Non-pigmented ciliary epithelial cell (primary cell): ENCODE measurements at regions not wholly inside any gene's neighbourhood (a gene's known extent, or its start where the extent isn't known, plus 50 kb on each side); places are given as distances from the start of the nearest gene placed in this dataset.
"Not testable (repeated sequence)": the region's sequence is repeated elsewhere in the genome, so short reads cannot be mapped to it uniquely, and the experiment has no call there.

Experiments
- DNase-seq: peaks from one replicate; pipeline ENCODE4 v3.0.0-alpha.2; 2010; ENCODE audit warnings: low read depth

GRCh38 chr11:128039140-128040021 is 548.0 kb downstream of the ETS1 start:
- no peak for DNase-seq

- DNase-seq, result no peak
Measured at GRCh38 chr11:128036556-128037093, 550.7 kb downstream of the ETS1 start.

- DNase-seq, result no peak
Measured at GRCh38 chr11:128036006-128036405, 551.4 kb downstream of the ETS1 start.

- DNase-seq, result not testable (repeated sequence)
Measured at GRCh38 chr11:128031538-128032134, 555.7 kb downstream of the ETS1 start.

- DNase-seq, result no peak
Measured at GRCh38 chr11:128029219-128029722, 558.1 kb downstream of the ETS1 start.

GRCh38 chr11:128026596-128026995 is 560.8 kb downstream of the ETS1 start:
- DNase-seq, result peak; percentile 91

GRCh38 chr11:128022761-128023160 is 564.6 kb downstream of the ETS1 start:
- no peak for DNase-seq

- DNase-seq, result no peak
Measured at GRCh38 chr11:128022007-128022368, 565.4 kb downstream of the ETS1 start.

- DNase-seq, result no peak
Measured at GRCh38 chr11:128021349-128022006, 565.9 kb downstream of the ETS1 start.

GRCh38 chr11:128018692-128019091 is 568.7 kb downstream of the ETS1 start:
- DNase-seq, result no peak

GRCh38 chr11:128005562-128005961 is 581.8 kb downstream of the ETS1 start:
- no peak for DNase-seq

GRCh38 chr11:127998421-127998820 is 588.9 kb downstream of the ETS1 start:
- no peak for DNase-seq

- no peak for DNase-seq
Measured at GRCh38 chr11:127997594-127997993, 589.8 kb downstream of the ETS1 start.

GRCh38 chr11:127996825-127997224 is 590.5 kb downstream of the ETS1 start:
- no peak for DNase-seq

GRCh38 chr11:127995921-127996320 is 591.4 kb downstream of the ETS1 start:
- DNase-seq, result no peak

GRCh38 chr11:127994736-127995135 is 592.6 kb downstream of the ETS1 start:
- peak; percentile 67 for DNase-seq

- DNase-seq, result no peak
Measured at GRCh38 chr11:127993788-127994187, 593.6 kb downstream of the ETS1 start.

- no peak for DNase-seq
Measured at GRCh38 chr11:127993281-127993680, 594.1 kb downstream of the ETS1 start.

- DNase-seq, result no peak
Measured at GRCh38 chr11:127986073-127986472, 601.3 kb downstream of the ETS1 start.

GRCh38 chr11:127972816-127973215 is 614.5 kb downstream of the ETS1 start:
- DNase-seq, result no peak

- no peak for DNase-seq
Measured at GRCh38 chr11:127971448-127971847, 615.9 kb downstream of the ETS1 start.

GRCh38 chr11:127966821-127967220 is 620.5 kb downstream of the ETS1 start:
- no peak for DNase-seq
